ENCODE measurements at regions not wholly inside any gene's neighbourhood (a gene's known extent, or its start where the extent isn't known, plus 50 kb on each side); places are given as distances from the start of the nearest gene placed in this dataset.

- no peak overlapping the region for H3K4me3 ChIP-seq (ENCODE audit: low read length)
- DNase-seq (ENCODE audit: low read depth): peak; percentile 25
- TF ChIP-seq, protein P1, sequence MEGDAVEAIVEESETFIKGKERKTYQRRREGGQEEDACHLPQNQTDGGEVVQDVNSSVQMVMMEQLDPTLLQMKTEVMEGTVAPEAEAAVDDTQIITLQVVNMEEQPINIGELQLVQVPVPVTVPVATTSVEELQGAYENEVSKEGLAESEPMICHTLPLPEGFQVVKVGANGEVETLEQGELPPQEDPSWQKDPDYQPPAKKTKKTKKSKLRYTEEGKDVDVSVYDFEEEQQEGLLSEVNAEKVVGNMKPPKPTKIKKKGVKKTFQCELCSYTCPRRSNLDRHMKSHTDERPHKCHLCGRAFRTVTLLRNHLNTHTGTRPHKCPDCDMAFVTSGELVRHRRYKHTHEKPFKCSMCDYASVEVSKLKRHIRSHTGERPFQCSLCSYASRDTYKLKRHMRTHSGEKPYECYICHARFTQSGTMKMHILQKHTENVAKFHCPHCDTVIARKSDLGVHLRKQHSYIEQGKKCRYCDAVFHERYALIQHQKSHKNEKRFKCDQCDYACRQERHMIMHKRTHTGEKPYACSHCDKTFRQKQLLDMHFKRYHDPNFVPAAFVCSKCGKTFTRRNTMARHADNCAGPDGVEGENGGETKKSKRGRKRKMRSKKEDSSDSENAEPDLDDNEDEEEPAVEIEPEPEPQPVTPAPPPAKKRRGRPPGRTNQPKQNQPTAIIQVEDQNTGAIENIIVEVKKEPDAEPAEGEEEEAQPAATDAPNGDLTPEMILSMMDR (conservative IDR thresholded peaks at IDR 0.05; ENCODE audit: low read length): no peak
Observed at GRCh38 chr10:89845541-89846280, 144.3 kb downstream of the KIF20B start.

GRCh38 chr10:89846281-89846630 is 144.9 kb downstream of the KIF20B start:
- TF ChIP-seq, protein P1 (conservative IDR thresholded peaks at IDR 0.05; ENCODE audit: low read length): no peak
- no peak for DNase-seq (ENCODE audit: low read depth)
- H3K4me3 ChIP-seq (ENCODE audit: low read length): no peak overlapping the region

DNA sequence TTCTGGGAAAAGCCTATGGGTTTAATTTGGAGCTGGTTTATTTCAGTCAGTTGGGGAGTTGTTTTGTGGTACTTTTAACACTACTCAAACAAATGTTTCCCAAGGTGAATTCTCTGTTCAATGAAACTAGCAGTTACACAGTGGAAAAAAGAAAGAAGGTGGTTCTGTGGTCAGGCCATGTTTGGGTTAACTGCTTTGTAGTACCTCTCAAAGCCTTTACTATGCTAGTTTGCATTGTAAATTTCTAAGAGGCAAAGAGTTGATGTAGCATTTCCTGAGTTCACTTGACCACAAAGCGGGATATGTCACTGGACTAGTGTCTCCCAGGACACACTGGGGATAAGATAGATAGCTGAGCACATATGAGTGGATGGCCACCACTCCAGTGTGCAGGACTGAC is 145.4 kb downstream of the KIF20B start:
- no peak for DNase-seq (ENCODE audit: low read depth)
- no peak overlapping the region for H3K4me3 ChIP-seq (ENCODE audit: low read length)
- TF ChIP-seq, protein P1 (conservative IDR thresholded peaks at IDR 0.05; ENCODE audit: low read length): no peak

- no peak for DNase-seq (ENCODE audit: low read depth)
- H3K4me3 ChIP-seq (ENCODE audit: low read length): no peak overlapping the region
- TF ChIP-seq, protein P1 (conservative IDR thresholded peaks at IDR 0.05; ENCODE audit: low read length): no peak
Observed at GRCh38 chr10:89852872-89853271, 151.5 kb downstream of the KIF20B start.

- DNase-seq (ENCODE audit: low read depth): no peak
- TF ChIP-seq, protein P1 (conservative IDR thresholded peaks at IDR 0.05; ENCODE audit: low read length): 0 out of 2 replicates have a peak, but pooled peaks have one; percentile 3
- no peak overlapping the region for H3K4me3 ChIP-seq (ENCODE audit: low read length)
Observed at GRCh38 chr10:89853781-89854191, 152.4 kb downstream of the KIF20B start.

- TF ChIP-seq, protein P1 (conservative IDR thresholded peaks at IDR 0.05; ENCODE audit: low read length): no peak
- H3K4me3 ChIP-seq (ENCODE audit: low read length): no peak overlapping the region
- DNase-seq (ENCODE audit: low read depth): no peak
Observed at GRCh38 chr10:89857431-89858042, 156.1 kb downstream of the KIF20B start.

- no peak overlapping the region; the same call in 1 of the 2 replicates for H3K4me3 ChIP-seq (ENCODE audit: low read length)
- TF ChIP-seq, protein P1 (conservative IDR thresholded peaks at IDR 0.05; ENCODE audit: low read length): no peak
- DNase-seq (ENCODE audit: low read depth): no peak
Observed at GRCh38 chr10:89861199-89861573, 159.8 kb downstream of the KIF20B start.
